Pons (tissue), 1 donor: ENCODE measurements at regions not wholly inside any gene's neighbourhood (a gene's known extent, or its start where the extent isn't known, plus 50 kb on each side); places are given as distances from the start of the nearest gene placed in this dataset.
A peak's percentile ranks its signal among the peaks of the same experiment; 100 is the strongest.

ENCODE experiments used
- DNase-seq: peaks from one replicate; pipeline ENCODE4 v3.0.0-alpha.2; 2016; ENCODE audit warnings: low spot score

DNA sequence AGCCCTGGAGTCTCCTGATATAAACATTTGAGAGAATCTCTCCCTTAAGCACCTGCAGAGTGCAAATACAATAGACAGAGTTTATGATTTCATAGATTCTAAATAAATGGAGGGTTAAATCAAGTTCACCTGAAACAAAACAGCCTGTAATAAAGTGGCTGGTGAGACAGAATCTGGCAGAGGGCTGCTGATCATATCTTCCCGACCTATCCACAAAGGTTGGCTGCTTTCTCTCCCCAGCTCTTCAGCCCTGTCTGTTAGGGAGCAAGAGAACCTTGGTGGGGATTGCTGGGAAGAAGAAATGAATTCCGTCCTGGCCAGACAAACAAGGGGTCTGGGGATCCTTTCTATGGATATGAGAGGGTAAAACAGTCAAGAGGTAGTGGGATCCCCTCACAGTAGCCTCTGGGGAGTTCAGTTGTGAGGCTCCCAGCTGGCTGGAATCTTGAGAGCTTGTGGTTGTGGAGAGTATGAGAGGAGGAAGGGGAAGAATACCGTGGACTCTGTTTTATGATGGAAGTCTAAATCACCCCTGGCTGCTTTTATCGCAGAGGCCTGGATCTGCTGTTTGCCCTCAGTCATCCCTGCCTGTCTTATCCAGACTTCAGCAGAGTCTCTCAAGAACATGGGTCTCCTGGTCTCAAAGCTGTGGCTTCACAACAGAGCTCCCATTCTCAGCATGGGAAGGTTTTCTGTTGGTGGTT is 451.3 kb downstream of the NTRK3 start:
- no peak for DNase-seq

DNA sequence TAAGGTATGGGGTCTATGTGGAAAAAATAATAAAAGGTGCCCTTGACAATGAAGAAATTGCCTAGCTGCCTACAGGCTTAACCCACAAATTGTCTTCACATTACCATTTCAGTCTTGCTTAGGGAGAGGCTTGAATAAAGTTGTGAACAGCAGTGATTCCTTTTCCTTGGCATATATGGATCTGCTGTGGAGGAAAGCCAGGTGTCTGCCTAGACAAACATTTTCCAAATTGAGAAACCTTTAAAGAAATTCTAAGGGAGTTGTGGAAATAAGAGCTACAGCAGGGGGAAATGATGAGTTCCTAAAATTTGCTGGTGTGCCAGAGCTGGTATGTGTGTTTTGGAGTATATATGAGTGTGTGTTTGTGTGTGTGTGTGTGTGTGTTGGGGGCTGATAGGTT is 452.1 kb downstream of the NTRK3 start:
- no peak for DNase-seq

DNA sequence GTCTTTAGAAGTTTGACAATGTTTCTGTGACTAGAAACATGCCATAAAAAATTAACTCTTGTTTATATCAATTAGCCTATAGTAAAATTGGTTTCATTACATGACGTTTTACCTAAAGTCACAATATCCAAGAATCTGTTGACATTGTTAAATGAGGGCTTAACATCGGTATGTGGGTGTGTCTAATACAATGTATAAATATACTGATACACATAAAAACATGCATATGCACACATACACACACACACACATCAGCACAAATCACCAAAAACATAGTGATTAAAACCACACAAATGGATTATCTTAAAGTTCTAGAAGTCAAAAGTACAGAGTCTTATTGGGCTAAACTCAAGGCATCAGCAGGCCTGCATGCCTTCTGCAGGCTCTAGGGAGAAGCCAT is 456.7 kb downstream of the NTRK3 start:
- no peak for DNase-seq

DNA sequence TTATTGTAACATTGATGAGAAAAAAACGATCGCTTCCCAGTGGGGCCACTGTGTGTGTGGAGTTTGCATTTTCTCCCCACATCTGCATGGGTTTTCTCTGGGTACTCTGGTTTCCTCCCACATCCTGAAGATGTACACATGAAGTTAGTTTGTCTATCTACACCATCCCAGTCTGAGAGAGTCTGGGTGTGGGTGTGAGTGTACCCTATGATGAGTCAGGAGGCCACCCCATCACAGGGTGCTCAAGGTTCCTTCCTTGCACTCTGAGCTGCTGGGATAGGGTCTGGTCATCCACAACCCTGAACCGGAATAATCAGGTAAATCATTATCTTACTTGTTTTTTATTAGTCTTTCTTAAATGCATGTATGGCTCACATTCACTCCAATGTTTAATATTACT is 457.1 kb downstream of the NTRK3 start:
- DNase-seq, result no peak

DNA sequence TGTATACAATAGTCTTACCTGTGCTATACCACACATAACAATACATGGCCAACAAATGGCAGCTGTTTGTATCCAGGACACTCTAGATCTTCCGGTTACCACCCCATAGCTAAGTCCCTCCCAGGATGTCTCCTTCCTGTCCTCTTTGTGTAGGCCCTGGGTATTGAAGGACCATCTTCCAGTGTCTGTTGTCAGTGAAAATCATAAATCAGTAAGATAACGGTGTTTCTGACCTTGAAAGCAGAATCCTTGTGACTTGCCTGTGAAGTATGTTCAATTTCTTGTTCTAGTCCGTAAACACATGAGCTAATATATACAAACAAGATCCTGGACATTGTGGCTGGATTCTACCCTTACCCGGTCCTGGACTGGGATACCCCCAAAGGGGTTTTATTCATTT is 462.8 kb downstream of the NTRK3 start:
- DNase-seq, result no peak

DNA sequence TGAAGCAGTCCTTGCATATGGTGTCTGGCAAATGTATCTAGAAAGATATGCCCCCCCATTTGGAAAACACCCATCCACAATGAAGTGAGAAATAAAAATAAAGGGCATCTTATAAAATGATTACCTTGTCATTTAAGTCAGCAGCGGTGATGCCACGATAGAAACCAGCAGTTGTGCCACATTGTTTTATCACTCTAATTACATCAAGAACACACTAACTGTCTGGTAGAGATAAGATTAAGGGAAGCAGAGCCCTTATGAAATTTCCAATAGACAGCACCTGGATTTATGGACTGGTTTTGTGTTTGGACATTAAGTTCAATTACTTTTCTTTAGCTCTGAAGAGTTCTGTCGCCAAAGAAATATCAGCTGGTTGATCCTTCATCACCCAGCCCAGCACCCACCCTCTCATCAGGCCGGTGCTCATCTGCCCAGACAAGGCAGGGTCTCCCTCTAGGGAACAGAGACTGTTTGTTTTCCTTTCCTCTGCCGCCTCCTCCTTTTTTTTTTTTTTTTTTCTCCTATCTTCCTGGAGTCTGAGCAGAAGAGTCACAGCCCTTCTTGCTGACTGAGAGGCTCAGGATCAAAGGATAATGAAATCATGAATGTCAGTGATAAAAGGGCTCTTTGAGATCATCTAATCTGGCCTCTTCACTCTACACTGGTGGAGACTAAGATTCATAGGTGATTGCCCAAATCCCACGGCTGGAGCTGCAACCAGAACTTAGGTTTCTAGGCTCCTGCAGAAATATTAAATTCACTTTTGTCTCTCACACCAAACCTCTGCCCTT is 464.1 kb downstream of the NTRK3 start:
- no peak for DNase-seq

DNA sequence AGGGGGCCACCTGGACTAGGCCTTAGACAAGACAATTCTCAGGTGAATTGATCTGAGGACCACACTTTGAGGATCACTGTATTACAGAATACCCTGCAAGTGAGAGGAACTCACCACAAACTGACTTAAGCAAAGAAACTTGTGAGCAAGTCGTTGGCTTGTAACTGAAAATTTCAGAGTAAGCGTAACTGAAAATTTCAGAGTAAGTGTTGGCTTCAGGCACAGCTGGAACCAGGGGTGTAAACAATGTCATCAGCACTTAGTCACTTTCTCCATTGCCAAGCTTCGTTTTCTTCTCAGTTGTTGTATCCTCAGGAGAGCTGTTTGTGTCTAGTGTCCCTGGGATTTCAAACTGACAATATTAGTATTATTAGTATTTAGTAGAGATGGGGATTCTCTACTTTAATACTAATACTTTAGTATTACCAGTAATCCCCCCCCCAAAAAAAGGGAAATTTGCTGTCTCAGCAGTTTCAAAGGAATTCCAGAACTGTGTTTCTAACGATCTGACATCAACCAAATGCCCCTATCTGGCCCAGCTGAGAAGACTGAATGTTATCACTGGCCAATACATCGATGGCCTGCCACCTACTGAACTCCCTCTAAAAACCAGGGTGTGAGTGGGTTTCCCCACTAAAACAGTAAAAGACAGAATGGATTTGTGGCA is 474.4 kb downstream of the NTRK3 start:
- DNase-seq, result no peak

DNA sequence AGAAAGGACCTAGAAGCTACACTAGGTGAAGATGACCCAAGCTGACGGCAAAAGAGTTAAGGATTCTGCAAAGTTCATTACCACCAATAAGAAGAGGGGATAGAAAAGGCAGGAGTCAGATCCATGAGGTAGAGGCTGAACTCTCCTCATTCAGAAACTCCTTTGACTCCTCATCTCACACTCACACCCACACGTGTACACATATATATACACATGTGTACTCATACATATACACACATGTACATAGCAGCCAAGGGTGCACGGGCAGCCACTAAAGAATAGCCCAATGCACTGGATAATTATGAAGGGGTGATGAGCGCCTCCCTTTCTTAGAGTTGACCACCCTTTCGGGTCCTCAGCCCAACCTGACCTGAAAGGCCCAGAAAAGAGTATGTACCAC is 476.8 kb downstream of the NTRK3 start:
- DNase-seq, result no peak

DNA sequence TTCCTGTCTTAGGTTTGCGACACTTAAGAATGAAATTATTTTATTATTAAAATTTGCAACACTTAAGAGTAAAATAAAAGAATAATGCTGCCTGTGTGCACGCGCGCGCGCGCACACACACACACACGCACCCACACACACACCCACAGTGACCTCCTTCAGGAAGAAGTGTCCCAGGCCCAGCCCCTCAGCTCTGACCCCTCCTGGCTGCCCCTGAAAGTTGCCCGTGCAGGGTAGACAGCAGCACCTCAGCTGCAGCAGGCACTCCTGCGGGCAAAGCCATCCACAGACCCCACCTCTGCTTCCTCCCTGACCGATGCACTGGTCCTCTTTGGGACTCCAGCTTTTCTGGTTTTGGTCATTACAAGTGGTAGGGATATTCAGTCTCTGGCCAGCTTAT is 478.2 kb downstream of the NTRK3 start:
- DNase-seq, result no peak

DNA sequence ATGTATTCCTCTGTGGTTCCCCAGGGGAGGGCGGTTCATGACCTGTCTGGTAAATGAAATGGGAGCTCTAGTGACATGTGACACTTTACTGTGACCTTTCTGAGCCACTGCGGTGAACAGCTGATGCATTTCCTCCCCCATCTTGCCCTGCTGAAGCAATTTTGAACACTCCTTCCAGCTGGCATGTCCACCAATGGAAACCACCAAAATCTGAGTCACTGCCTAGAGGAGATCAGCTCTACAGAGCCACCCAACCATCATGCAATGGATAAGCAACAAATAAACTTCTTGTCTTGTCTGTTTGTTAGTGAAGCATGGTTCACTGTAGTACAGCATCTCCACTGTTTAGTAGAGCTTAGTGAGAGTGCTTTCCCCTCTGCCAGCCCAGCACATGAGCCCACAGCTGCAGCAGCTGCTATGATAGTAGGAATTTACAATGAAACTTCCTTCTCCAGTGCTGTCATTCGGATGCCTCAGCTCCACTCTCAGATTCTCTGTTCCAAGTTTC is 479.4 kb downstream of the NTRK3 start:
- DNase-seq, result peak; percentile 73

DNA sequence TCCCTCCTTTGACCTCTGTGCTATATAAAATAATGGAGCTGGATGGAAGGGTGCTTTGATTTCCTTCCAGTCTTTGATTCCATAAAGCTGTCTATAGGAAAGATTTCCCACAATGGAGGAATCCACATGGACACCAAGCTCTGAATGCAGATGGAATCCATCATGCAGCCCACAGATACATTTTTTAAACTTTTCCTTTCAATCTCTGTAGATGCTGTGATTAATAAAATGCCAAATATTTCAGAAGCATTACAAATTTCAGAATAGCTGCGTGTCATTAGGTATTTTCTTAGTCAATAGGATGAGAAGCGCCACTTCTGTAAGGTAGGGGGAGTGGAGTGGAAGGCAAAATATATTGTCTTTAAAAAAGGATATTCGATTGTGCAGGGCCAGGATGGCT is 489.0 kb downstream of the NTRK3 start:
- DNase-seq, result no peak

DNA sequence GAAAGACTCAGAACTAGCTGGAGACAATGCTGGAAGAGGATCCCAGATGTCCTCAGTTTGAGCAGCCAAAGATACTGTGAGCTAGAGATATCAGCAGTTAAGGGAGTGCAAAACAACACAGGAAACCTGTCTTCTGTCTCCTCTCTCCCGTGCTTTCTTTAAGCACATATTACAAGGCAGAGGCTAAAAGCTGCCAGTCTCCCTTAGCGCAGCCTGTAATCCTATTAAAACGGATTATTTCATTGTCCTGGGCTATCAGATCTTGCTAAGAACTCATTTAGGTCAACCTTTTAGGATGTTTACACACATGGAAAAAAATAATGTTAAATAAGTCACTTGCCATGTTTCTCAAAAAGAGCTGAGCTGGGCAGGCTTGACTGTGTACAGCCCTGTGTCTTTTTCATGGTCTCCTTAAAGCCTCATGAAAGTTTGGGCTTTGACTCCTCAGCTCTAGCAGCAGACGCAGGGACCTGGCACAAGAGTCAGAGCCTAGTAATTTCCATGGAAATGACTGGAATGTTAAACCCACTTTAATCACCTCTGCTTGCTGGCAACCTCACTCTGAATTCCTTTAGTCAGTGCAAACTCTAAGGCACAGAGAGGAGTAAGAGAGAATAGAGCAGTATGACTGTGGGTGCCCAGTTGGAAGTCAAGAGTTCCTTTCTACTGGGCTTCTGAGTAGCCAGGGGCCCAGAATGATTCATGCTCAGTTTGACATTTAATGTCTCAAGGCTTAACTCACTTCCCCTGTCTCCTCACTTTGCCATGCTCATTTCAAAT is 491.9 kb downstream of the NTRK3 start:
- DNase-seq, result no peak

DNA sequence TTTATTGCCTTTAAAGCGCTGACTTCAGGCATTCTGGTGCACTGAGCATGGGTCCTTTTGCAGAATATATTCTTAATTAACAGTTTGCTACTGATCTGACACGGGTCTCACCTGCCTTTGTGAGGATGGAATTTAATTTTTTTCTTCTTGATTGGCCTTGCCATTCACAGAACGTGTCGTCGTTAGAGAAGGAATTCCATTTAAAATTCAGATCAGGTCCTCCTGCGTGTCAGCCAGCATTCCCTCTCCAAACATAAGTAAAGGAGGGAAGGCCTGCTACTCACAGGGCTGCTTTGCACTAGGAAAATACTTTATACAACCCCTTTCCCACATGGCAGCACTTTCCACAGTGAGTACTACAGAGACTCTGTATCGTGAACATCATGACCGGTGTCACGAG is 492.7 kb downstream of the NTRK3 start:
- DNase-seq, result no peak

DNA sequence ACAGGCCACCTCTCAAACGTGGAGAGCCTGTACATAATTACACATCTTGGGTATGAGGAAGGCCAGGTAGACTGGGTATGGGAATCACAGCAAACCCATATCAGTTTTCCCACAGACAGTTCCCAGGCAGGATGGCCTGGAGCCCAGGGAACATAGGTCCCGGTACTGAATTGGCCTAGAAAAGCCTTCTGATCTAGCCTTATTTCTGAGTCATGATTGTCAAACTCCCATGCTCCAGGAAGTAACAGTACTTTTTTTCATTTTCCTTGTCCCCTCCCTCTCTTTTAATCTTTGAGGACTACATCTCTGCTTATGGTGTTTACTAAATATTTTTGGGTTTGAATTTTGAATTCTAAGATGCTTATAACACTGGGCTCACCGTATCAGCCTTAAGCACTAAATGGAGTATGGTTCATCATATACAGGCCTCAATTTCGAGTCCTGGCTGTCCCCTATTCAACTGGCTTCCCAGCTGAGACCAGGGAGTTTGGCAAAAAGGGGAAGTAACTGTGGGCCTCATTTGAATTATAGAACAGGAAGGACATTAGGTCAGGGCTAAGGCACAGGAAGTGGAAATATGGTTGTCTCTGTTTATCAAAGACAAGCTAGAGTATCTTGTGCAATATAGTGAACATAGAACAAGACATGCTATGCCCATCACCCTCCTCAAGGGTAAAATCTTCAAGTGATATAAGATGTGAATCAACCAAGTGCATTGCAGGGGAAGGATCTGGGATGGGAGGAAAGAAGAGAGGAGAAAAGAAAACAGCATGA is 494.6 kb downstream of the NTRK3 start:
- no peak for DNase-seq

DNA sequence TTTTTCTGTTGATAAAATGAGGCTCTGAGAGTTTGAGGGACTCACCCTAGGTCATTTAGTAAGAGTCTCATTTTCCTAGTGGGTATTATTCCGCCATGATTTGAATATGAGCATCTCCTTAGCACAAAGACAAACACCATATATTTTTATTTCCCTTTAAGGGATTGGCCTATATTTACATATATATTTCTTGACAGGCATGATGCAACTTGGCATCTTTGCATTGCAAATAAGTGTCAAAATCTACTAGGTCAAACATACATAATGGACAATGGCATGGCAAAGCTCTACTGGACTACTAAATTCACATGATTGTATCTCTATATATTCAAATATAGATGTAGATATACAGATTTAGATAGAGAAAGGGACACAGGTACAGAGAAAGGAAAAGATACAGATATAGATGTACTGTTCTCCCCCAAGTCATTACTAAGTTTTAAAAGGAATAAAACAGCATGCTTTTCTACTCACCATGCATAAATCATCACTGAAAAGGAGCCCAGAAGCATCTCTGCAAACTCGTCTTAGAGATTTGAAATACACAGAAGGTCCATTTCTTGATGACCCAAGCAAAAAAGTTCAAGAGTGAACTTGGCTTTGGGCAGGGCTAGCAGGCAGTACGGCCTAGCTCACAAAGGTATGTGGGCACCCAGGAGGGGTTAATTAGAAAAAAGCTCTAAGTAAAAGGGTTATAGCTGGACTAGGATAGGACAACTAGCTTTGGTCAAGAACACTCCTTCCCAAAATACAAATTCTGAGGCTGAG is 495.8 kb downstream of the NTRK3 start:
- DNase-seq, result no peak

DNA sequence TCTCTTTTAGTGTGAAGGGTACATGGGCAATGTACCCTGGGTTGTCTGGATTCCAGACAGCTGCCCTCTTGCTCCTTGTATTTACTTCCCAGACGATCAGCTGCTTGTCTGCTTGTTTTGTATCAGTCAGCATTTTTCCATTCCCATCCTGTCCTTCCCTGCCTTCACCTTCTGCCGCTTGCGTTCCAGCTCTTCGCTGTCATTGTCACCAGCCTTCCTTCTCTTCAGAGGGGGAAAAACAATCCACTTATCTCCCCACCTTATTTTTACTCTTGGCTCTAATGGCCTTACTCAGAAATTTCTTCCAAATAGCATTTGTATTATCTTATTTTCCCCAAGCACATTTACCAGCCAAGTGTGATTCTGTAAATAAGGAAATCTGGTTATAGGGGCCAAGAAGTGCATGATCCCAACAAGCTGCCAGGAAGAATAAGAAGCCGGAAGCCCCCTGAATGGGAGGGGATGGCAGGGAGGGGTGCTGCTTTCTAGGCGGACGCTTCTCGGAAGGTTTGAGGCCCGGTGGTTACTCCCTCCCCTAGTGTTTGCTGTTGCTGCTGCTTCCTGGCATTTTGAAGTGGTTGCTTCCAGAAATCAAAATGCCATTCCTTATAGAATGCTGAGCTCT is 497.6 kb downstream of the NTRK3 start:
- no peak for DNase-seq

DNA sequence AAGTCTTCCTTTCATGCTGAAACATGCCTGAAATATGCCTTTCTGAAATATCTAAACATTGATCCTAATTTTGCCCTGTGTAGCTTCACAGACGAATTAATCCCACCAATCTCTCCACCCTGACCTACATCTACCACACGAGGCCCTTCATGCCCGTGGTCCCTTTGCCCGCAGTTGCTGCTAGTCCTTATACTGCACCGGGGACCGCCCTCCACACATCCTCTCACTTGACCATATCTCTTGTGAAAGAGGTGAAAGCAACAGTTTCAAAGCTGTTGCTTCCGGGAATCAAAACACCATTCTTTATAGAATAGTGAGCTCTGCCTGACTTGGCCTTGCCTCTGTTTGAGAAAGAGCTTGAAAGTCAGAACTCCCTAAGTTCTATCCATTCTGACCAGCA is 499.5 kb downstream of the NTRK3 start:
- DNase-seq, result no peak

DNA sequence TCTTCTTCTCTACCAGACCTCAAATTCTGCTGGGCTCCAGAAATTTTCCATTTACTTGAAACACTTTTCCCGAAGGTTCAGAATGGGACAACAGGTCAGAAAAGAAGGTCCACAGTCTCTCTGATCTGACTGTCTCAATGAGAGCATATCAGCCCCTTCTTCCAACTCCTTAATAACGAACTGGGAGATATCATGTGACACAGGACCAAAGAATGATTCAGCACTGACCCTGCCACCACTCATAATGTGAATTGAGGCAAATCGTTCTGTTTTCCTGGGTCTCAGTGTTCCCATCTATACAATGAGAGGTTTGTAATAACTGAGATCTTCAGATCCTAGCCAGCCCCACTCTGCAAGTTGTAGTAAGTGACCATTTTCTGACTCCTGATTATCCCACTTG is 500.5 kb downstream of the NTRK3 start:
- no peak for DNase-seq

DNA sequence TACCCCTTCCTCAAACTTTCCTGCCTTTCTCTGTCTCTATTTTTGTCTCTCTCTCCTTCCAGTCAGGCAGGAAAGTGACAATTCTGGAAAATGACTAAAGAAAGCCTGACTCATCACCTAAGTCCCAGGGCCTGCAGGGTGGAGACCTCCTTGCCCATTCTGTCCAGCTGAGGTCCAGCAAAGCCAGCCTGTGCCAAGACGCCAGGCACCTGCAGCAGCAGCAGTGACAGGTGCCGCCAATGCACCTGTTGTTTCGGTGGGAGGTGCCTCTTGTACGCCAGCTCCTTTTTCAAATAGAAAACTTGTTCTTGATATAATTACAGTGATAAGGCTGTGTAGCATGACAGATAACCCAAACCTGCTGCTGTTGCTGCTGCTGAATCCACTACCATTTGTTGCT is 501.3 kb downstream of the NTRK3 start:
- no peak for DNase-seq

DNA sequence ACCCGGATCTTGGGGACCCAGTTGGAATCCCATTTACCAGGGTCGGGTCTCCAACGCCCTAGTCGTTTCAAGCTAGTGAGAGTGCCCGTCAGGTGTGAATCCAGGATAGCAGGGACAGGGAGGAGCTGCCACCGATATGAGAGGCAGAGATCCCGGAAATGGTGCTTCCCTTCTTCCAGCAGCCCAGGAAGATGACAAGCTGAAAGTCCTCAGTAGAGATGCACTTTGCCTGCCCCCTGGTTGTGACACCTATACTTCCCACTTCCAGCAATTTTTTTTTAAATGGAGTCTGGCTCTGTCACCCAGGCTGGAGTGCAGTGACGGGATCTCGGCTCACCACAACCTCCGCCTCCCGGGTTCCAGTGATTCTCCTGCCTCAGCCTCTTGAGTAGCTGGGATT is 503.0 kb downstream of the NTRK3 start:
- DNase-seq, result no peak
